ENCODE measurements at regions not wholly inside any gene's neighbourhood (a gene's known extent, or its start where the extent isn't known, plus 50 kb on each side); places are given as distances from the start of the nearest gene placed in this dataset.

GRCh38 chr20:40249805-40250204 lies 439.2 kb downstream of the MAFB start:
- Mint-ChIP-seq H3K36me3 (ENCODE audit: unreplicated experiment) (no peaks in the 10 kb centered on the region), H3K27ac (ENCODE audit: unreplicated experiment) (no peak overlapping the region)

DNA sequence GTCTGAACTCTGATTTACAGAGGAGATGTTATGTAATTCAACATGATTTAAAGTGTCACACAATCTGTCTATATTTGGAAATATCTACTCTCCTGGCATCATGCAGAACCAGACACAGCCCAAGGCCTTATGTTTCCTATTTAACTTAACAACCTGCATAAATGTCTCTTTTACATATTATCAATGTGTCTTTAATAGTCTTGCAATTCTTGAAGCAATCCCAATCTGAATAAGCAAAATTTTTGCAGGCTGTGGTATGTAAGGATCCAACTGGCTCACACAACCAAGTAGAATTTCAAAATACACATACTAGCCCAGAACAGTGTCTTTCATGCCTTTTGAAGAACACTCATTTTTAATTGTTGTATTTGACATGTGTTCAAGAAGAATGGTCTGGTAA lies 443.2 kb downstream of the MAFB start:
- no peaks in the 10 kb centered on the region for H3K9me3 Mint-ChIP-seq (ENCODE audit: unreplicated experiment)
- no peak overlapping the region for H3K4me3 Mint-ChIP-seq (ENCODE audit: unreplicated experiment)
- no peak for TF ChIP-seq CTCF (IDR thresholded peaks at IDR 0.05; ENCODE audit: partially characterized antibody, unreplicated experiment)
- H3K27ac Mint-ChIP-seq (ENCODE audit: unreplicated experiment): no peak overlapping the region
- no peaks in the 10 kb centered on the region for H3K4me1 Mint-ChIP-seq (ENCODE audit: low read depth, unreplicated experiment)
- no peaks in the 10 kb centered on the region for H3K36me3 Mint-ChIP-seq (ENCODE audit: unreplicated experiment)
- peaks cover 2% of the 10 kb centered on the region for H3K27me3 Mint-ChIP-seq (ENCODE audit: unreplicated experiment)
- no peak for DNase-seq

More at GRCh38 chr20:40249805-40250204, 439.2 kb downstream of the MAFB start:
- H3K4me3 Mint-ChIP-seq (ENCODE audit: unreplicated experiment): no peak overlapping the region
- no peaks in the 10 kb centered on the region for H3K27me3 Mint-ChIP-seq (ENCODE audit: unreplicated experiment)
- no peak for DNase-seq
- TF ChIP-seq CTCF (IDR thresholded peaks at IDR 0.05; ENCODE audit: partially characterized antibody, unreplicated experiment): no peak
- no peaks in the 10 kb centered on the region for H3K4me1 Mint-ChIP-seq (ENCODE audit: low read depth, unreplicated experiment)
- H3K9me3 Mint-ChIP-seq (ENCODE audit: unreplicated experiment): no peaks in the 10 kb centered on the region

DNA sequence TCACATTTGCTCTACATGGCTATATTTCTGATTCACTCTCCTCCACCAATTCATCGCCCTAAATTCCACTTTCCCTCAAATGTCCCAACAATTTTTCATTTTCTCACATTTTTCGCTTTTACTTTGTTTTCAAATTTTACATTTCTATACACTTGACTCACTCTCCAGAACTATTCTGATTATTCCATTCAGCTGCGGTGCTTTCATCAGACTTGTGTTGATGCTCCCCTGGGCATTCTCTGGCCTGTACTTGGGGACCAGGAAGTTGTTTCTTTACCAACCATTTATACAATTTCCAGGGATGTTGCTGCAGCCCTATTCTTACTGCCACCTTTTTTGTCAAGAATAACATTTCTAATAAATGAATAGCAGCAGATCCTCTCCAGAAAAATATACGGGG lies 444.8 kb downstream of the MAFB start:
- Mint-ChIP-seq H3K9me3 (ENCODE audit: unreplicated experiment) (no peaks in the 10 kb centered on the region), H3K27me3 (ENCODE audit: unreplicated experiment) (peaks cover 2% of the 10 kb centered on the region), H3K4me1 (ENCODE audit: low read depth, unreplicated experiment) (no peaks in the 10 kb centered on the region), H3K36me3 (ENCODE audit: unreplicated experiment) (no peaks in the 10 kb centered on the region), H3K27ac (ENCODE audit: unreplicated experiment) (no peak overlapping the region), H3K4me3 (ENCODE audit: unreplicated experiment) (no peak overlapping the region)
- no peak for DNase-seq
- no peak for TF ChIP-seq CTCF (IDR thresholded peaks at IDR 0.05; ENCODE audit: partially characterized antibody, unreplicated experiment)

DNA sequence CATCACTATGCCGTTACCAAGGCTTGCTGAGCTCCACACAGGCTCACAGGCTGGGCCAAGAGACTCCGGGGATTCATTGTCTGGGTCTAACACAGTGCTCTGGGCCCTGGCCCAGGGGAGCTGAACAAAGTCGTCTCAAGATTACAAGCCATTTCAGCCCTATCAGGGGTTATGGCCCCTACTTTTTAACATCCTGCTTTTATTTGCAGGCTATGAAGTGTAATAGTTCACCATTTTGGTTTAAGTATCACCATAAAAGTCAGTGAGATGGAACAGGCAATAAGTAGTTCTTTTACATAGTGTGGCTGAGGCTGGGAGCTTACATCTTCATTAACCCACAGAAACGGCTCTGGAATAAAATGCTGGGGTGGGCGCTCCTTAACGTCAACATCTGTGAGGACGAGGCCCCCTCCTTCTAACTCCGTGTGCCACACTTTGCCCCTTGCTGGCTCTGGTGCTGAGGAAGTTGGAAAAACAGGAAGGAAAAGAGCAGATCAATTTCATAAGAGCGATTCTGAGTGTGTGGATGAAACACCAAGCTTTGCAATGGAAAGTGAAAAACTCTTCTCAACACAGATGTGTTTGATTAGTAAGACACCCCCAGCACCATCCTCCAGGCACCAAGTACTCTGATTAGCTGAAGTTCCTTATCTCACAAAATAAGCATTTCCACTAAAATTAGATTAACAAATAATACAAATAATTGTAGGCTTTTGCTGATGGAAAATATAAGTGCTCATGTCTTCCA lies 447.3 kb downstream of the MAFB start:
- H3K27me3 Mint-ChIP-seq (ENCODE audit: unreplicated experiment): peaks cover 2% of the 10 kb centered on the region
- DNase-seq: no peak
- no peak overlapping the region for H3K4me3 Mint-ChIP-seq (ENCODE audit: unreplicated experiment)
- H3K4me1 Mint-ChIP-seq (ENCODE audit: low read depth, unreplicated experiment): no peaks in the 10 kb centered on the region
- TF ChIP-seq CTCF (IDR thresholded peaks at IDR 0.05; ENCODE audit: partially characterized antibody, unreplicated experiment): no peak
- H3K36me3 Mint-ChIP-seq (ENCODE audit: unreplicated experiment): no peaks in the 10 kb centered on the region
- no peak overlapping the region for H3K27ac Mint-ChIP-seq (ENCODE audit: unreplicated experiment)
- no peaks in the 10 kb centered on the region for H3K9me3 Mint-ChIP-seq (ENCODE audit: unreplicated experiment)

DNA sequence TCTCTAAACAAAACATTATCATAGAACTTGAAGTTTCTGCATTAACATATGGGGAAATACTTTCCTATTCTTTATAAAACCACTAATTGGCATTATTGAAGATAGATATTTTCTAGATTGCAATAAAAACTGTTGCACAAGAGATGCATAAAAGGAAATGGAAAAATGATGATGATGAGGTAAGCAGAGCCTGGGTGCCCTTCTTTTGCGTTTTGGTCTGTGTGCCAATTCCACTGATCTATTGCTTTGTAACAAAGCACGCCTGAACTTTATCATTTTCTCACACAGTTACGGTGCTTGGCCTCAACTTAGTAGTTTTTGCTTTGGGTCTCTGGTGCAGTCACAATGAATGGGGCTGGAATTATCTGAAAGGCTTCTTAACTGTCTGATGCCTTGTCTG lies 450.5 kb downstream of the MAFB start:
- peaks cover 1% of the 10 kb centered on the region for H3K4me1 Mint-ChIP-seq (ENCODE audit: low read depth, unreplicated experiment)
- H3K4me3 Mint-ChIP-seq (ENCODE audit: unreplicated experiment): no peak overlapping the region
- H3K27ac Mint-ChIP-seq (ENCODE audit: unreplicated experiment): no peak overlapping the region
- peaks cover 4% of the 10 kb centered on the region for H3K27me3 Mint-ChIP-seq (ENCODE audit: unreplicated experiment)
- H3K9me3 Mint-ChIP-seq (ENCODE audit: unreplicated experiment): no peaks in the 10 kb centered on the region
- no peak for DNase-seq
- no peak for TF ChIP-seq CTCF (IDR thresholded peaks at IDR 0.05; ENCODE audit: partially characterized antibody, unreplicated experiment)
- H3K36me3 Mint-ChIP-seq (ENCODE audit: unreplicated experiment): no peaks in the 10 kb centered on the region

Data from glutamatergic neuron (in vitro differentiated cells).